ENCODE measurements at regions not wholly inside any gene's neighbourhood (a gene's known extent, or its start where the extent isn't known, plus 50 kb on each side); places are given as distances from the start of the nearest gene placed in this dataset.
A peak's percentile ranks its signal among the peaks of the same experiment; 100 is the strongest.

- H3K27me3 ChIP-seq (ENCODE audit: control insufficient read depth in 2 of 2, insufficient read depth in 2 of 2, low read length in 2 of 2): no peaks in the 10 kb centered on the region
- no peak overlapping the region for H3K4me3 ChIP-seq (replicated peaks in 1 of 3; ENCODE audit: insufficient read depth in 1 of 3, low read depth in 1 of 3, low read length in 3 of 3)
- intact Hi-C loops (cut with micrococcal nuclease): no loop called here
- FAIRE-seq (no peak), DNase-seq (ENCODE audit: low read depth, low spot score) (no peak)
- no peak overlapping the region for H2AFZ ChIP-seq (ENCODE audit: low read depth, low read length)
- TF ChIP-seq POLR2AphosphoS5 (IDR thresholded peaks at IDR 0.05; ENCODE audit: insufficient read depth, low read depth, low read length): no peak
- TF ChIP-seq, protein P1, sequence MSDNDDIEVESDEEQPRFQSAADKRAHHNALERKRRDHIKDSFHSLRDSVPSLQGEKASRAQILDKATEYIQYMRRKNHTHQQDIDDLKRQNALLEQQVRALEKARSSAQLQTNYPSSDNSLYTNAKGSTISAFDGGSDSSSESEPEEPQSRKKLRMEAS (IDR thresholded peaks at IDR 0.05; ENCODE audit: insufficient read depth, insufficient read length): no peak
- no peak for TF ChIP-seq EZH2 (IDR thresholded peaks at IDR 0.05; ENCODE audit: borderline replicate concordance, low read depth, low read length, severe bottlenecking)
- H3K79me2 ChIP-seq (ENCODE audit: control insufficient read depth, insufficient read depth, low read length): no peaks in the 10 kb centered on the region
- ChIA-PET POLR2A (no interaction called here), CTCF (no interaction called here)
- H3K36me3 ChIP-seq (ENCODE audit: control insufficient read depth in 2 of 2, extremely low read depth in 1 of 2, insufficient read depth in 2 of 2, low read length in 2 of 2): no peaks in the 10 kb centered on the region
- dilution Hi-C loops (cut with MboI; ENCODE audit: extremely low pct_ligation_motif_present, low sequenced_read_pairs): no loop called here
- H3K9me1 ChIP-seq (replicated peaks; ENCODE audit: control insufficient read depth, extremely low read depth, insufficient read depth, low read length): no peaks in the 10 kb centered on the region
- H3K9me3 ChIP-seq (replicated peaks; ENCODE audit: control insufficient read depth, insufficient read depth, low read length): no peaks in the 10 kb centered on the region
- H3K4me1 ChIP-seq (ENCODE audit: control insufficient read depth, extremely low read depth, insufficient read depth, low read length): peaks cover 9% of the 10 kb centered on the region
- no peak overlapping the region for H3K27ac ChIP-seq (ENCODE audit: insufficient read depth, low read depth, low read length)
- H3K4me2 ChIP-seq (ENCODE audit: insufficient read depth, low read length): no peak overlapping the region
- no peak overlapping the region for H3K9ac ChIP-seq (replicated peaks; ENCODE audit: extremely low read depth, insufficient read depth, low read length)
- H4K20me1 ChIP-seq (replicated peaks; ENCODE audit: control insufficient read depth, extremely low read depth, insufficient read depth, low read length): no peaks in the 10 kb centered on the region
- BruUV-seq (replicated peaks): no TSS peak
Observed at GRCh38 chrX:10931976-10932375, 179.2 kb upstream of the HCCS start.

DNA sequence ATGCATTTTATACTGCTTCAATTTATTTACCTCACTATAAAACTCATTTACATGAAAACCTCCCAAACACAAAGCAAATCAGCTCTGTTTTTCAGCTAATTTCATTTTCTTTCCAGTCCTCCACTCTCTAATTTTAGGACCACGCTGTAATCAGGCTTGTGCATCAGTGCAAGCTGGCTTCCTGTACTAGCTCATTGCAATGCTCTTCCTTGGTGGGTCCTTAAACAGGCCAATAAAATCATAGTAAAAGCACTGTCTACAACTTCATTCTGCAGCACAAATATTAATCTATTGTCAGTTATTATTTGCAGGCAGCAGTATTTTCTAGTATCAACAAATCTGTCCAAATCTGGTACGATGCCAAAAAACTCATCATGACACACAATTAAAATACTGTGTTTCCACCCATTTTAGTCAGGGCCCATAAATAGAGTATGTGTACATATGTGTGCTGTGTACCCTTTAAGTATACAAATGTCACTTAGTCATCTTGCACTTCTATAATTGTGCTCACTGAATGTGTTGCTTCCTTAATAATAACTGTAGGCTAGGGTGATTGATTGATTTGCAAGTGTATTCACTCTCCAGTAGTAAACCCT, 178.2 kb upstream of the HCCS start:
- dilution Hi-C loops (cut with MboI; ENCODE audit: extremely low pct_ligation_motif_present, low sequenced_read_pairs) (no loop called here), intact Hi-C loops (cut with micrococcal nuclease) (no loop called here)
- TF ChIP-seq MYC (IDR thresholded peaks at IDR 0.05; ENCODE audit: low read depth, low read length): no peak
- no peak for TF ChIP-seq EZH2 (IDR thresholded peaks at IDR 0.05; ENCODE audit: borderline replicate concordance, low read depth, low read length, severe bottlenecking)
- TF ChIP-seq FOS (IDR thresholded peaks at IDR 0.05; ENCODE audit: borderline replicate concordance, insufficient read depth, low read length): peak; percentile 51
- TF ChIP-seq, protein P1 (IDR thresholded peaks at IDR 0.05; ENCODE audit: insufficient read depth, insufficient read length): no peak
- TF ChIP-seq CTCF (IDR thresholded peaks at IDR 0.05; ENCODE audit: extremely low read depth in 1 of 2, insufficient read depth in 1 of 2, low read depth in 1 of 2, low read length in 2 of 2): no peak
- TF ChIP-seq JUN (IDR thresholded peaks at IDR 0.05; ENCODE audit: borderline replicate concordance, insufficient read depth, insufficient read length, low read depth): peak; percentile 28
- no peak for TF ChIP-seq GATA2 (IDR thresholded peaks at IDR 0.05; ENCODE audit: insufficient read depth, insufficient read length, low read depth, low read length)
- TF ChIP-seq POLR2AphosphoS5 (IDR thresholded peaks at IDR 0.05; ENCODE audit: insufficient read depth, low read depth, low read length): no peak
- no peak for TF ChIP-seq POLR2A (IDR thresholded peaks at IDR 0.05; ENCODE audit: low read depth, low read length)
- no peak overlapping the region for H3K9ac ChIP-seq (replicated peaks; ENCODE audit: extremely low read depth, insufficient read depth, low read length)
- ChIA-PET CTCF (no interaction called here), POLR2A (no interaction called here)
- H3K27ac ChIP-seq (ENCODE audit: insufficient read depth, low read depth, low read length): no peak overlapping the region
- no peaks in the 10 kb centered on the region for H3K27me3 ChIP-seq (ENCODE audit: control insufficient read depth in 2 of 2, insufficient read depth in 2 of 2, low read length in 2 of 2)
- H3K9me1 ChIP-seq (replicated peaks; ENCODE audit: control insufficient read depth, extremely low read depth, insufficient read depth, low read length): no peaks in the 10 kb centered on the region
- DNase-seq (ENCODE audit: low read depth, low spot score): peak; percentile 56
- no peak overlapping the region for H3K4me3 ChIP-seq (replicated peaks in 1 of 3; ENCODE audit: insufficient read depth in 1 of 3, low read depth in 1 of 3, low read length in 3 of 3)
- no peak overlapping the region for H2AFZ ChIP-seq (ENCODE audit: low read depth, low read length)
- peaks cover 9% of the 10 kb centered on the region for H3K4me1 ChIP-seq (ENCODE audit: control insufficient read depth, extremely low read depth, insufficient read depth, low read length)
- BruUV-seq (replicated peaks): no TSS peak
- H3K9me3 ChIP-seq (replicated peaks; ENCODE audit: control insufficient read depth, insufficient read depth, low read length): no peaks in the 10 kb centered on the region
- peak overlapping the region; percentile 29 for H3K4me2 ChIP-seq (ENCODE audit: insufficient read depth, low read length)
- no peaks in the 10 kb centered on the region for H3K79me2 ChIP-seq (ENCODE audit: control insufficient read depth, insufficient read depth, low read length)
- no peaks in the 10 kb centered on the region for H4K20me1 ChIP-seq (replicated peaks; ENCODE audit: control insufficient read depth, extremely low read depth, insufficient read depth, low read length)
- no peaks in the 10 kb centered on the region for H3K36me3 ChIP-seq (ENCODE audit: control insufficient read depth in 2 of 2, extremely low read depth in 1 of 2, insufficient read depth in 2 of 2, low read length in 2 of 2)
- peak; percentile 35 for FAIRE-seq

Measured in endothelial cell of umbilical vein (primary cell).